A549 (cell line): ENCODE measurements at regions not wholly inside any gene's neighbourhood (a gene's known extent, or its start where the extent isn't known, plus 50 kb on each side); places are given as distances from the start of the nearest gene placed in this dataset.
"Not testable (repeated sequence)": the region's sequence is repeated elsewhere in the genome, so short reads cannot be mapped to it uniquely, and the experiment has no call there.

ENCODE experiments used
- ATAC-seq, 2 experiments: fragments of 200-7000 bp in 1 of 2; fragments of >200 bp in 1 of 2; cut with Nextera tagmentation in 1 of 2; cut with Tn5 transposase in 1 of 2; 3 replicates each; pipeline versions ENCODE4 v1.8.0 to v1.9.1; 2018 to 2020; ENCODE audit warnings: mild to moderate bottlenecking in 1 of 2, moderate library complexity in 1 of 2
- CTCF ChIA-PET: fragments of 300-600 bp; sonication (Branson Sonifier 250); formaldehyde crosslinking; extraction: SDS; loops from one replicate; lab custom pipeline; 2021; ENCODE audit warnings: antibody characterized with exemption, inconsistent platforms; lab: Yijun Ruan, JAX
- POLR2A ChIA-PET: fragments of 350-600 bp; formaldehyde crosslinking; extraction: SDS; loops from one replicate; lab custom pipeline; 2021; ENCODE audit warnings: antibody characterized with exemption, inconsistent platforms; lab: Yijun Ruan, JAX
- DNase-seq, 2 experiments: peaks; one replicate each; pipeline versions ENCODE4 v3.0.0 to v3.0.0-alpha.2; 2011 to 2016; ENCODE audit warnings: low read depth in 1 of 2, low spot score in 1 of 2
- FAIRE-seq: peaks from 2 replicates; lab custom pipeline; 2011; peaks lifted over from hg19 to GRCh38; lab: Jason Lieb, UNC
- H3K27ac ChIP-seq, 2 experiments: fragments of >200 bp; sonication (Bioruptor Twin); formaldehyde crosslinking; 3 replicates each; pipeline ENCODE4 v1.5.1; 2016 to 2017
- H3K4me1 ChIP-seq: fragments of >200 bp; sonication (Bioruptor Twin); formaldehyde crosslinking; 3 replicates; pipeline ENCODE4 v1.6.1; 2016
- H3K4me2 ChIP-seq: fragments of >200 bp; sonication (Bioruptor Twin); formaldehyde crosslinking; 3 replicates; pipeline ENCODE4 v1.6.1; 2016
- H3K4me3 ChIP-seq: fragments of >200 bp; sonication (Bioruptor Twin); formaldehyde crosslinking; 3 replicates; pipeline ENCODE4 v1.5.1; 2016
- H3K9me3 ChIP-seq: fragments of >200 bp; sonication (Bioruptor Twin); formaldehyde crosslinking; 3 replicates; pipeline ENCODE4 v1.6.1; 2016
- EP300 ChIP-seq, 2 experiments: fragments of >200 bp; sonication (Bioruptor Twin); formaldehyde crosslinking; IDR thresholded peaks; 2 replicates in 1 of 2; 3 replicates in 1 of 2; pipeline ENCODE4 v1.6.1; 2016 to 2017
- FOSB ChIP-seq: fragments of 250-450 bp; sonication (Bioruptor Pico); IDR thresholded peaks from 2 replicates; pipeline ENCODE4 v1.5.0; 2020; ENCODE audit warnings: mild to moderate bottlenecking, moderate library complexity
- FOXS1 ChIP-seq: fragments of 250-450 bp; sonication (Bioruptor Pico); IDR thresholded peaks from 2 replicates; pipeline ENCODE4 v1.5.0; 2020; ENCODE audit warnings: mild to moderate bottlenecking, moderate library complexity
- GATA3 ChIP-seq: IDR thresholded peaks from 2 replicates; pipeline ENCODE4 v1.6.1; 2012; ENCODE audit warnings: borderline replicate concordance
- HOXA7 ChIP-seq: fragments of 250-450 bp; sonication (Bioruptor Pico); IDR thresholded peaks from 2 replicates; pipeline ENCODE4 v1.5.0; 2020; ENCODE audit warnings: mild to moderate bottlenecking, moderate library complexity
- JUN ChIP-seq, 2 experiments: fragments of >200 bp; sonication (Bioruptor Twin); formaldehyde crosslinking; IDR thresholded peaks; 2 replicates in 1 of 2; 3 replicates in 1 of 2; pipeline ENCODE4 v1.6.1; 2016 to 2017
- JUNB ChIP-seq: fragments of >200 bp; sonication (Bioruptor Twin); formaldehyde crosslinking; IDR thresholded peaks from 2 replicates; pipeline ENCODE4 v1.6.1; 2016
- KDM5A ChIP-seq: fragments of 200-600 bp; sonication (generic); IDR thresholded peaks from 2 replicates; pipeline ENCODE4 v1.6.1; 2016; ENCODE audit warnings: antibody characterized with exemption, mild to moderate bottlenecking
- MAZ ChIP-seq: fragments of 150-350 bp; IDR thresholded peaks from 2 replicates; pipeline ENCODE4 v1.6.1; 2014; ENCODE audit warnings: antibody characterized with exemption, low read depth, low read length, borderline replicate concordance
- MYC ChIP-seq: IDR thresholded peaks from 2 replicates; pipeline ENCODE4 v1.6.1; 2012; ENCODE audit warnings: mild to moderate bottlenecking, inconsistent platforms, low read length, improper control_type of control experiment, borderline replicate concordance
- PHF8 ChIP-seq: fragments of 200-600 bp; sonication (generic); IDR thresholded peaks from 2 replicates; pipeline ENCODE4 v1.6.1; 2016; ENCODE audit warnings: low read depth, mild to moderate bottlenecking, antibody characterized with exemption, moderate library complexity, borderline replicate concordance
- TFCP2L1 ChIP-seq: fragments of 250-450 bp; sonication (Bioruptor Pico); IDR thresholded peaks from 2 replicates; pipeline ENCODE4 v1.5.0; 2021; ENCODE audit warnings: mild to moderate bottlenecking
- TP53 ChIP-seq: fragments of 250-450 bp; sonication (Bioruptor Pico); IDR thresholded peaks from 2 replicates; pipeline ENCODE4 v1.5.0; 2021; ENCODE audit warnings: mild to moderate bottlenecking, moderate library complexity
- ZNF302 ChIP-seq: fragments of 250-450 bp; sonication (Bioruptor Pico); IDR thresholded peaks from 2 replicates; pipeline ENCODE4 v1.9.0; 2021; ENCODE audit warnings: inconsistent platforms, mild to moderate bottlenecking, moderate library complexity
- WGBS: methylation state at CpG from one replicate; pipeline ENCODE4 v1.1.6; 2017; ENCODE audit errors: missing lambda C conversion rate; 5-methylcytosine and 5-hydroxymethylcytosine counted together
- TF ChIP-seq, protein P1 (sequence below): IDR thresholded peaks from 2 replicates; pipeline ENCODE4 v1.6.1; 2012; ENCODE audit warnings: low read depth, borderline replicate concordance
- TF ChIP-seq, protein P2 (sequence below): fragments of >200 bp; sonication (Bioruptor Twin); formaldehyde crosslinking; IDR thresholded peaks from 3 replicates; pipeline ENCODE4 v1.6.1; 2016
- TF ChIP-seq, protein P3 (sequence below): fragments of 250-450 bp; sonication (Bioruptor Pico); IDR thresholded peaks from 2 replicates; pipeline ENCODE4 v1.5.0; 2021; ENCODE audit warnings: mild to moderate bottlenecking, moderate library complexity, borderline replicate concordance
- TF ChIP-seq, protein P4 (sequence below): fragments of >200 bp; sonication (Bioruptor Twin); formaldehyde crosslinking; IDR thresholded peaks from 2 replicates; pipeline ENCODE4 v1.6.1; 2016
- TF ChIP-seq, protein P5 (sequence below): fragments of 250-450 bp; sonication (Bioruptor Pico); IDR thresholded peaks from 2 replicates; pipeline ENCODE4 v1.5.0; 2020; ENCODE audit warnings: low read depth, mild to moderate bottlenecking, moderate library complexity

DNA sequence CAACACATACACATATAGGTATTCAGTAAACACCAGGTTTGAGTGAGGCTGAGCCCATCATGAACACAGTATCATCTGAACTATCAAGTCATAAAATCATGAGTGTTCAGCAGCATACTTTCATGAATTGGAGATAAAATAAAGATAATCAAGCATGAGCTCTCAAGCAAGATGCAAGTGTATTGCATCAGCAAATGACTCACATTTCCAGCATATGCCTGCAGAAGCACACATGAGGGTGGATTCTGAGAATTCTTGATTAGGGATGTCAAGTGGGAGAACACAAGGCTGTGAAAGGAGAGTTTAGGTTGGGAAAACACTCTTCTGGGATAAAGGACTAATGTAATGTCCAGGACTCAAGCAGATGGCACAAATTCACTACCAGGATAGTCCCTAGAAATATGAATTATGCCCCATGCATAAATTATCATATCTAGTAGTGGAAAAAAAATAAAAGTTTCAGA lies 299.2 kb downstream of the SRGAP2C start:
- Histone ChIP-seq H3K4me3 (no peak overlapping the region), H3K4me1 (no peaks in the 10 kb centered on the region), H3K4me2 (no peak overlapping the region), H3K9me3 (no peaks in the 10 kb centered on the region), H3K27ac (peak overlapping the region in 1 of 2 experiments; percentile 60; a peak in 1 of 6 replicates)
- ATAC-seq = no peak
- TF ChIP-seq MAZ (no peak), JUNB (no peak), EP300 (IDR thresholded peaks at IDR 0.05) (no peak), GATA3 (no peak), FOSB (CRISPR knock-in tag) (no peak), ZNF302 (CRISPR knock-in tag) (no peak), HOXA7 (CRISPR knock-in tag) (no peak), FOXS1 (CRISPR knock-in tag) (no peak), PHF8 (no peak), KDM5A (no peak), TP53 (CRISPR knock-in tag) (no peak), MYC (no peak), TFCP2L1 (no peak), JUN (IDR thresholded peaks at IDR 0.05) (no peak)
- TF ChIP-seq, protein P1, sequence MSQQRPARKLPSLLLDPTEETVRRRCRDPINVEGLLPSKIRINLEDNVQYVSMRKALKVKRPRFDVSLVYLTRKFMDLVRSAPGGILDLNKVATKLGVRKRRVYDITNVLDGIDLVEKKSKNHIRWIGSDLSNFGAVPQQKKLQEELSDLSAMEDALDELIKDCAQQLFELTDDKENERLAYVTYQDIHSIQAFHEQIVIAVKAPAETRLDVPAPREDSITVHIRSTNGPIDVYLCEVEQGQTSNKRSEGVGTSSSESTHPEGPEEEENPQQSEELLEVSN = no peak
- TF ChIP-seq, protein P2, sequence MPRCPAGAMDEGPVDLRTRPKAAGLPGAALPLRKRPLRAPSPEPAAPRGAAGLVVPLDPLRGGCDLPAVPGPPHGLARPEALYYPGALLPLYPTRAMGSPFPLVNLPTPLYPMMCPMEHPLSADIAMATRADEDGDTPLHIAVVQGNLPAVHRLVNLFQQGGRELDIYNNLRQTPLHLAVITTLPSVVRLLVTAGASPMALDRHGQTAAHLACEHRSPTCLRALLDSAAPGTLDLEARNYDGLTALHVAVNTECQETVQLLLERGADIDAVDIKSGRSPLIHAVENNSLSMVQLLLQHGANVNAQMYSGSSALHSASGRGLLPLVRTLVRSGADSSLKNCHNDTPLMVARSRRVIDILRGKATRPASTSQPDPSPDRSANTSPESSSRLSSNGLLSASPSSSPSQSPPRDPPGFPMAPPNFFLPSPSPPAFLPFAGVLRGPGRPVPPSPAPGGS = no peak
- TF ChIP-seq, protein P3, sequence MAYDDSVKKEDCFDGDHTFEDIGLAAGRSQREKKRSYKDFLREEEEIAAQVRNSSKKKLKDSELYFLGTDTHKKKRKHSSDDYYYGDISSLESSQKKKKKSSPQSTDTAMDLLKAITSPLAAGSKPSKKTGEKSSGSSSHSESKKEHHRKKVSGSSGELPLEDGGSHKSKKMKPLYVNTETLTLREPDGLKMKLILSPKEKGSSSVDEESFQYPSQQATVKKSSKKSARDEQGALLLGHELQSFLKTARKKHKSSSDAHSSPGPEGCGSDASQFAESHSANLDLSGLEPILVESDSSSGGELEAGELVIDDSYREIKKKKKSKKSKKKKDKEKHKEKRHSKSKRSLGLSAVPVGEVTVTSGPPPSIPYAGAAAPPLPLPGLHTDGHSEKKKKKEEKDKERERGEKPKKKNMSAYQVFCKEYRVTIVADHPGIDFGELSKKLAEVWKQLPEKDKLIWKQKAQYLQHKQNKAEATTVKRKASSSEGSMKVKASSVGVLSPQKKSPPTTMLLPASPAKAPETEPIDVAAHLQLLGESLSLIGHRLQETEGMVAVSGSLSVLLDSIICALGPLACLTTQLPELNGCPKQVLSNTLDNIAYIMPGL = no peak
- TF ChIP-seq, protein P4, sequence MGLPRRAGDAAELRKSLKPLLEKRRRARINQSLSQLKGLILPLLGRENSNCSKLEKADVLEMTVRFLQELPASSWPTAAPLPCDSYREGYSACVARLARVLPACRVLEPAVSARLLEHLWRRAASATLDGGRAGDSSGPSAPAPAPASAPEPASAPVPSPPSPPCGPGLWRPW = no peak
- TF ChIP-seq, protein P5, sequence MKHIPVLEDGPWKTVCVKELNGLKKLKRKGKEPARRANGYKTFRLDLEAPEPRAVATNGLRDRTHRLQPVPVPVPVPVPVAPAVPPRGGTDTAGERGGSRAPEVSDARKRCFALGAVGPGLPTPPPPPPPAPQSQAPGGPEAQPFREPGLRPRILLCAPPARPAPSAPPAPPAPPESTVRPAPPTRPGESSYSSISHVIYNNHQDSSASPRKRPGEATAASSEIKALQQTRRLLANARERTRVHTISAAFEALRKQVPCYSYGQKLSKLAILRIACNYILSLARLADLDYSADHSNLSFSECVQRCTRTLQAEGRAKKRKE (CRISPR knock-in tag) = no peak
- no peak for FAIRE-seq
- peak in 1 of 2 experiments; percentile 2 for DNase-seq
- ChIA-PET POLR2A (no interaction called here), CTCF (no interaction called here)

DNA sequence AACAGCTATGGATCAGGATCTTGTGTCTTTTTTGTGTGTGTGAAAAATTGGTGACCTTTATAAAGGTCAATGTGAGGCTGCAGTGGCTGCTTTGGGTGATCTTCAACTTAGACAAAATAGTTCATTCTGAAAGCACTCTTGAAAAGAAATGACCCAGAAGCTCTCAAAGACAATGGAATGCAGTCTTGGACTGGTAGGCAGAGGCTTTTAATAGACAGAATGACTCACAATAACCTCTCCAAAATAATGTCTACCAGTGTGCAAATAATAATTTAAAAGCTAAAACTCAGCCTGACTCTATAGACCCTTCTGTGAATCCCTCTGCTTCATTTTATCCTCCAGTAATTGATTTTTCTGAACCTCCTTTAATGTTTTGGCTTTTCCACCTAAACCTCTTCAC lies 310.0 kb downstream of the SRGAP2C start:
- H3K27ac ChIP-seq, H3K9me3 ChIP-seq, CTCF ChIA-PET, H3K4me3 ChIP-seq, FAIRE-seq, ATAC-seq, DNase-seq, H3K4me2 ChIP-seq, H3K4me1 ChIP-seq, POLR2A ChIA-PET: not testable (repeated sequence)

DNA sequence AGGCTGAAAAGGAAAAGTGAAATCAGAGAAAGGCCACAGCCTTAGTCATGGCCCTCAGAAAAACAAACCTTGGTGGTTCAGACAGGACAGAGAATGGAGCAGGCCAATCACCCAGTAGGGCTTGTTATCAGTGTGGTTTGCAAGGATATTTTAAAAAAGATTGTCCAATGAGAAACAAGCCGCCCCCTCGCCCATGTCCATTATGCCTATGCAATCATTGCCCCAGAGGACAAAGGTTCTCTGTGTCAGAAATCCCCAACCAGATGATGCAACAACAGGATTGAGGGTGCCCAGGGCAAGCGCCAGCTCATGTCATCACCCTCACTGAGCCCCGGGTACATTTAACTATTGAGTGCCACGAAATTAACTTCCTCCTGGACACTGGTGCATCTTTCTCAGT lies 326.7 kb downstream of the SRGAP2C start:
- FAIRE-seq, DNase-seq, POLR2A ChIA-PET, CTCF ChIA-PET, H3K4me1 ChIP-seq, H3K9me3 ChIP-seq, H3K27ac ChIP-seq, ATAC-seq, H3K4me2 ChIP-seq, H3K4me3 ChIP-seq: not testable (repeated sequence)
- WGBS = 31% methylated on average over 5 of the region's 5 CpGs

DNA sequence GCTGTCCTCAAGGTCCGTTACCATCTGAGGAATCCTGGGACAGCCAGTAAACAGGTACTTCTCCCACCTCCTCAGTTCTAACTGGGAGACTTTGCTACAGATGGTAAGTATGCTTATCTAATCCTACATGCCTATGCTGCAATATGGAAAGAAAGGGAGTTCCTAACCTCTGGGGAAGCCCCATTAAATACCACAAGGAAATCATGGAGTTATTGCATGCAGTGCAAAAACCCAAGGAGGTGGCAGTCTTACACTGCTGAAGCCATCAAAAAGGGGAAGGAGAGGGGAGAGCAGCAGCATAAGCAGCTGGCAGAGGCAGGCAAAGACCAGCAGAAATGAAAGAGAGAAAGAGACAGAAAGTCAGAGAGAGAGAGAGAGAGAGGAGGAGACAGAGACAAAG lies 327.1 kb downstream of the SRGAP2C start:
- FAIRE-seq, H3K9me3 ChIP-seq, H3K27ac ChIP-seq, ATAC-seq, DNase-seq, CTCF ChIA-PET, H3K4me1 ChIP-seq, POLR2A ChIA-PET, H3K4me2 ChIP-seq, H3K4me3 ChIP-seq: not testable (repeated sequence)
- 60% methylated on average over 1 of the region's 1 CpG for whole genome bisulfite sequencing
